PC-9 (cell line): ENCODE measurements at regions not wholly inside any gene's neighbourhood (a gene's known extent, or its start where the extent isn't known, plus 50 kb on each side); places are given as distances from the start of the nearest gene placed in this dataset.

Source experiments
- EZH2 ChIP-seq: fragments of 200-600 bp; sonication (generic); IDR thresholded peaks from 2 replicates; pipeline ENCODE4 v1.8.0; 2017; ENCODE audit warnings: antibody characterized with exemption, low read depth
- TF ChIP-seq, protein P1 (sequence below): fragments of 200-600 bp; sonication (generic); conservative IDR thresholded peaks from 2 replicates; pipeline ENCODE4 v1.6.1; 2017; ENCODE audit warnings: mixed run types, antibody characterized with exemption, mild to moderate bottlenecking, moderate library complexity

DNA sequence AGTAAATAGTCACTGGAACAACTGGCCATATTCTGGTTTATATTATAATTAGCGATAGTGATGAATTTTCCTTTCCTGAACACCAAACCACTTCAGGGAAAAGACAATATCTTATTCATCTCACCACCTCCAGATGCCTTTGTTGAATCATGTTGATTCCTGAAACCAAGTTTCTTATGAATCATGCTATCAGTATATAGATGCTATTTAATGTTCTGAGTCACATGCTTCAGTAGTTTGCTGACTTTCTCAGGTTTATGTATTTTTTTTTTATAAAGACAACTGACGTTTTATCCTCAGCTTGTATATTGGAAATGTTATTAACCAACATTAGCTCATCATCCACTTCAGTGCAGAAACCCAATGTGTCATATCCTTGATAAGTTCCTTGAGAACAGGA is 710.2 kb upstream of the POU3F2 start:
- TF ChIP-seq EZH2, result no peak
- TF ChIP-seq, protein P1, sequence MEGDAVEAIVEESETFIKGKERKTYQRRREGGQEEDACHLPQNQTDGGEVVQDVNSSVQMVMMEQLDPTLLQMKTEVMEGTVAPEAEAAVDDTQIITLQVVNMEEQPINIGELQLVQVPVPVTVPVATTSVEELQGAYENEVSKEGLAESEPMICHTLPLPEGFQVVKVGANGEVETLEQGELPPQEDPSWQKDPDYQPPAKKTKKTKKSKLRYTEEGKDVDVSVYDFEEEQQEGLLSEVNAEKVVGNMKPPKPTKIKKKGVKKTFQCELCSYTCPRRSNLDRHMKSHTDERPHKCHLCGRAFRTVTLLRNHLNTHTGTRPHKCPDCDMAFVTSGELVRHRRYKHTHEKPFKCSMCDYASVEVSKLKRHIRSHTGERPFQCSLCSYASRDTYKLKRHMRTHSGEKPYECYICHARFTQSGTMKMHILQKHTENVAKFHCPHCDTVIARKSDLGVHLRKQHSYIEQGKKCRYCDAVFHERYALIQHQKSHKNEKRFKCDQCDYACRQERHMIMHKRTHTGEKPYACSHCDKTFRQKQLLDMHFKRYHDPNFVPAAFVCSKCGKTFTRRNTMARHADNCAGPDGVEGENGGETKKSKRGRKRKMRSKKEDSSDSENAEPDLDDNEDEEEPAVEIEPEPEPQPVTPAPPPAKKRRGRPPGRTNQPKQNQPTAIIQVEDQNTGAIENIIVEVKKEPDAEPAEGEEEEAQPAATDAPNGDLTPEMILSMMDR, result no peak
